HFFc6 (cell line): ENCODE measurements at regions not wholly inside any gene's neighbourhood (a gene's known extent, or its start where the extent isn't known, plus 50 kb on each side); places are given as distances from the start of the nearest gene placed in this dataset.

Experiments used
- DNase-seq: peaks from one replicate; pipeline ENCODE4 v3.0.0-alpha.2; 2018
- H3K27ac Mint-ChIP-seq: 2 replicates; pipeline ENCODE4 v1.8.0; 2020; ENCODE audit warnings: mild to moderate bottlenecking, mixed read lengths
- H3K27me3 Mint-ChIP-seq: 2 replicates; pipeline ENCODE4 v1.8.0; 2021; ENCODE audit warnings: mild to moderate bottlenecking, moderate library complexity, mixed read lengths; ENCODE audit not compliant: insufficient read depth
- H3K36me3 Mint-ChIP-seq: 2 replicates; pipeline ENCODE4 v1.8.0; 2021; ENCODE audit warnings: low read depth, mixed read lengths
- H3K4me1 Mint-ChIP-seq: 2 replicates; pipeline ENCODE4 v1.8.0; 2020; ENCODE audit warnings: low read depth, mixed read lengths
- H3K4me3 Mint-ChIP-seq: 2 replicates; pipeline ENCODE4 v1.8.0; 2020; ENCODE audit warnings: mild to moderate bottlenecking, moderate library complexity, mixed read lengths
- H3K9me3 Mint-ChIP-seq: 2 replicates; pipeline ENCODE4 v1.8.0; 2020; ENCODE audit warnings: mild to moderate bottlenecking, mixed read lengths
- CTCF ChIP-seq: fragments of 200-600 bp; sonication (generic); IDR thresholded peaks from 2 replicates; pipeline ENCODE4 v1.5.0; 2021; ENCODE audit warnings: antibody characterized with exemption, mild to moderate bottlenecking

- peaks cover 12% of the 10 kb centered on the region for H3K27me3 Mint-ChIP-seq
- no peak for DNase-seq
- H3K9me3 Mint-ChIP-seq: no peaks in the 10 kb centered on the region
- H3K4me3 Mint-ChIP-seq: no peak overlapping the region
- no peak for TF ChIP-seq CTCF
- H3K4me1 Mint-ChIP-seq: no peaks in the 10 kb centered on the region
- H3K36me3 Mint-ChIP-seq: no peaks in the 10 kb centered on the region
- H3K27ac Mint-ChIP-seq: no peak overlapping the region
Measured at GRCh38 chr5:15385037-15385436, 114.9 kb upstream of the FBXL7 start.

- H3K4me3 Mint-ChIP-seq: no peak overlapping the region
- no peaks in the 10 kb centered on the region for H3K9me3 Mint-ChIP-seq
- no peaks in the 10 kb centered on the region for H3K36me3 Mint-ChIP-seq
- H3K4me1 Mint-ChIP-seq: no peaks in the 10 kb centered on the region
- no peak for TF ChIP-seq CTCF
- no peak overlapping the region for H3K27ac Mint-ChIP-seq
- DNase-seq: no peak
- peaks cover 12% of the 10 kb centered on the region for H3K27me3 Mint-ChIP-seq
Measured at GRCh38 chr5:15384581-15384980, 115.4 kb upstream of the FBXL7 start.

GRCh38 chr5:15384176-15384575, 115.8 kb upstream of the FBXL7 start:
- Mint-ChIP-seq H3K36me3 (no peaks in the 10 kb centered on the region), H3K27ac (no peak overlapping the region), H3K4me1 (no peaks in the 10 kb centered on the region), H3K4me3 (no peak overlapping the region), H3K9me3 (no peaks in the 10 kb centered on the region), H3K27me3 (peaks cover 14% of the 10 kb centered on the region)
- DNase-seq: no peak
- TF ChIP-seq CTCF: no peak

GRCh38 chr5:15383469-15383868, 116.5 kb upstream of the FBXL7 start:
- TF ChIP-seq CTCF: peak; percentile 60
- H3K27ac Mint-ChIP-seq: no peak overlapping the region
- H3K27me3 Mint-ChIP-seq: peaks cover 15% of the 10 kb centered on the region

GRCh38 chr5:15383021-15383420, 117.0 kb upstream of the FBXL7 start:
- Mint-ChIP-seq H3K27ac (no peak overlapping the region), H3K4me3 (no peak overlapping the region), H3K36me3 (no peaks in the 10 kb centered on the region), H3K4me1 (no peaks in the 10 kb centered on the region), H3K27me3 (peaks cover 15% of the 10 kb centered on the region), H3K9me3 (no peaks in the 10 kb centered on the region)
- TF ChIP-seq CTCF: no peak
- peak; percentile 5 for DNase-seq

More at GRCh38 chr5:15383469-15383868, 116.5 kb upstream of the FBXL7 start:
- Mint-ChIP-seq H3K4me1 (no peaks in the 10 kb centered on the region), H3K9me3 (no peaks in the 10 kb centered on the region), H3K36me3 (no peaks in the 10 kb centered on the region), H3K4me3 (no peak overlapping the region)
- no peak for DNase-seq
